CD4-positive, alpha-beta T cell treated with Interleukin-17A for 4 hours (primary cell): ENCODE measurements at regions not wholly inside any gene's neighbourhood (a gene's known extent, or its start where the extent isn't known, plus 50 kb on each side); places are given as distances from the start of the nearest gene placed in this dataset.

Experiments
- DNase-seq: peaks from one replicate; pipeline ENCODE4 v3.0.0-alpha.2; 2020; ENCODE audit warnings: mixed read lengths

- no peak for DNase-seq
Measured at GRCh38 chr13:44101347-44102083, 221.8 kb downstream of the LACC1 start.

GRCh38 chr13:44103429-44104196 lies 223.9 kb downstream of the LACC1 start:
- DNase-seq: no peak

DNA sequence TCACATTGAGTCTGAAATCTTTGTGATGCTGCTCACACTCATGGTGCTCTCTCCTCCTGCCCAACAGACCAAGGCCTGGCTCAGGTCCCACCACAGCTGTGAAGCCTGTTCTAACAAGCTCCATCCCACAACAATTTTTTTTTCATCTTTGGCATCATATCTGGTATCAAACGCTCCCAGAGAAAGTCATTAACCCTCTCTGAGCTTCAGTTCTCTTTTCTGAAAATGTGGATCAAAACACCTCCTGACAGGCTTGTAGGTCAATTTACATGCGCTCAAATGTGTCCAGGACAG lies 224.4 kb downstream of the LACC1 start:
- DNase-seq: no peak

- DNase-seq: no peak
Measured at GRCh38 chr13:44104969-44105368, 225.3 kb downstream of the LACC1 start.

DNA sequence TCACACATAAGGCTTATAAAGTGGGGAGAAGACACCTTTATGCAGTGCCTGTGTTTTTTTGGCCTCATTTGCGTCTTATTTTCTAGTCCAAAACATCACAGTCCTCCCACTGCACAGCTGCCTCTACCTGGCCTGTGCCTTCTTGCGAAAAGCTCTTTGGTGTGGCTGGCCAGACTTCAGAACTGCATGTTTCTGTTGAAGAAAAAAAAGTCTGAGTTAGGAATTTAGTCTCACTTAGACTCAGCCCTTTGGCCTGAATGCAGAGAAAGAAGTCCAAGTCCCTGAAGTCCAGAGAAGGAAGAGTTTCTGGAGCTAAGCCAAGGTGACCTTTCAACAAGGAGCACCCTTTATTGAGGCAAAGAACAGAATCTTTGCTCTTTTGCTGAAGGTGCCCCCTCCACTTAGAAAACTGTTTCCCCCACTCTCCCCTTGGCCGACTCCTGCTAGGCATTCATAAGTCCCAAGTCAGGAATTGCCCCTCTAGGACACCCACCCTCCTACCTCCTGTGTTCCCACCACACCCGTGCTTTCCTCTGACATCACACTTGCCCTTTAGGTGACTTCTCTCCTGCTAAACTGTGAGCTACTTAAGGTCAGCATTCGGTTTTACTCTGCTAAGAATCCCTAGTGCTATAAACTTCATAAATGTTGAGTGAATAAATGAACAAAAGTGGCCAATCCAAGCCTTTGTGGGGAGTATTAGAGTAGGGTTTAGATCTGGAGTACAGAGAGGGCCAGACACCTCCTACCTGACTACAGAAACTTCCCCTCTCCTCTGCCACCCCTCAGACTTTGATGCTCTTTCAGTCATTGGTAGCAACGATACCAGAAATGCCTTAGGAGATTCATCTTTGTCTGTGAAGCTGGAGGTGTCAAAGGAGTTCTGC lies 226.8 kb downstream of the LACC1 start:
- DNase-seq: no peak

DNA sequence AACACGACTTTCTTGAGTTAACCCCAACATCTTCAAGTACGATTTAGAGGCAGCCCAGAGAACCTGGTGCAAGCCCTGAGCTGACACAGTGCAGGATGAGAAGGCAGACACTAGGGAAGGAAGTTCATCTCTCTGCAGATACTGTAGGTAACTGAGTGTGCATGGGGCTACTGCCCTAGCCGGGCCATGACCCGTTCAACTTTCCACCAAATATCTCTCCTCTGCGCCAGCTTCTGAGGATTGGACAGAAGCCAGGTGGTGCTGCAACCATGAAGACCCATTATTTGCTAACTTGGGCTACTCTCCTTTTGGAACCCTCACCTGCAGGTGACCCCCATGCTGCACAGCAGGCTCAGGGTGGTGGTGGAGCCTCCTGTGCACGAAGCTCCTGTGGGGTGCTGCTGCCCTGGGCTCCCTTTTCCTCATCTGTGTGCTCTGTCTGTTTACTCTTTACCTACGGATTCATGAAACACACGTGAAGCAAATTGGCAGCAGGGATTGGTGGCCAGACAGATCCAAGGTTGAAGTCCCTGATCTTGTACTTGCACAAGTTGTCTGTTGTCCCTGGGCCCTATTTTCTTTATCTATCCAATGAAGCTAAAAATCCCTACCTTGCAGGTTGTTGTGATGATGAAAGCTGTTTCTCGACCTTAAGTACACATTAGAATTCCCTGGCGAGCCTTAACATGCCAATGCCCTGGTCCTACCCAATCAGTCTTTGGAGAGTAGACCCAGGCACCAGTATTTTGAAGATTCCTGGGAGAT lies 227.8 kb downstream of the LACC1 start:
- DNase-seq: no peak

GRCh38 chr13:44108331-44108858 lies 228.7 kb downstream of the LACC1 start:
- DNase-seq: no peak

- DNase-seq: no peak
Measured at GRCh38 chr13:44110091-44110621, 230.5 kb downstream of the LACC1 start.

DNA sequence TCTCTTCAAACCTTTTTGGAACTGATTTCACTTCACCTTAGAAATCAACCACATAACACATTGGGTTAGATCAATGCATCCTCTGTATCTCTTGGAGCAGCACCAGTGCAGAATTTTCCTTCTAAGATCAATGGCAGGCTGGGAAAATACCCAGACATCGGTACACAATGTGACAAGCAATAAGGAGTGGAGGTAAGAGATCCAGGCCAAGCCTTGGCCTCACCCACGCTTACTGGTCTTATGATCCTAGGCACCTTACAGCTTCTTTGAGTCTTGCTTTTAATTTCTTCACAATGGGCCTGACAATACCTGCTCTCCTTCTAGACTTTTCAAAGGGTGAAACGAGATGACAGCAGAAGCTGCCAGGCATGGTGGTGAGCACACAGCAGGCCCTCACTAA lies 232.0 kb downstream of the LACC1 start:
- no peak for DNase-seq

DNA sequence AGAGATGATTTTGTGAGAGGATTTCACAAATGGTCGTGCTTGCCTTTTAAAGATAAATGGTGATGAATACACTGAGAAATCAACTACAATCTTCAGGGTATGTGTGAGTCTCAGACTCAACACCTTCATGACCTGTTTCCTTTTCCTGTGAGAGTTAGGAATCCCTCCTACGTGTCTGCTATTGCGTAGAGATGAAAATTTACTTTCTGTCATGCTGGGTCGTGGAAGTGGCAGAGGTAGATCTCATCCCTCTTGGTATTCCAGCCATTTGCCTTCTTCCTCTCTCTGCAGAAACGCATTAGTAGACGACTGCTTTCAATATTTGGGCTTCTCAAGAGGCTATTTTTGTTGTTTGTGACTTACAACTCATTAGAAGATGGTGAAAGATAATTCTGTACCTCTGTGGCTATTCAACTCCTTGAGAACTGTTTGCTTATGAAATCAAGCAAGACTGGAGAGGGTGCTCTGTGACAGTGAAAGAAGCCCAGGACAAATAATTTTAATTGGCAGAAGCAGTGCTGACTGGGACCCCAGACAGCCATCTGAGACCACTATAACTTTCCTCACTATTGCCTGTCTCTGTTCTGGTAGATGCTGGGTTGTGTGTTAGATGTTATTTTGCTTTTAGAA lies 233.1 kb downstream of the LACC1 start:
- DNase-seq: no peak

DNA sequence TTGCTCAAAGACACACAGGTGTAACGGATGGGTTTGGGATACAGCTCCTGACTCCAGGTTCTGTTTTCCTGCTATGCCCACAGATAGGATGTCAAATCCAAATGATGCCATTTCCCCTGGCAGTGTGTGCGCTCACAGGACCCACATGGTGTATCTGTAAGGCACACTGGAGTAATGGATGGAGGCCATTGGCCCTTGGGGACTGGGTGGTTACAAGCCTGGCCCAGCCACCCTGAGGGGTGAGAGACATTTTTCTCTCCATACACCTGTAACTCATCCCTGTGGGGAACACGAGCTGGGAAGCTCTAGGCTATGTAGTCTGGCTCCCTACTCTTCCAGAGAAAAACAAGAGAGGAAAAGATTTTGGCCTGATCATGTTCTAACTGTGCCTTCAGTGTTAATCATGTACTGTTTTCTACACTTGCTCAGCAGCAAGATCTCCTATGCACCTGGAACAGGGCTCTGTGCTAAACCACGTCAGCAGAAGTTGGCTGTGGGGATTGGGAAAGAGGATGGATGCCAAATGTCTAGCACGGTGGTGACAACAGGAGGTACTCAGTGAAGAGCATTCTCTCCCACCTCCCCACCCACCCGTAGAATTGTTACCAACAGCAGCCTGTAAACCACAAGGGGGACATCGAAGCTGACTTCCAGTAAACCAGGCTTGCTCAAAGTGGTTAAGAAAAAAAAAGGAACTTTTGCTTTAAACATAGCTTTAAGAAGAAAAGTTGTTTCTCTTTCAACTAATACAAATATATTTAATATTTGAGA lies 237.0 kb downstream of the LACC1 start:
- peak; percentile 3 for DNase-seq

GRCh38 chr13:44117351-44117750 lies 237.6 kb downstream of the LACC1 start:
- DNase-seq: no peak

GRCh38 chr13:44117816-44118215 lies 238.1 kb downstream of the LACC1 start:
- no peak for DNase-seq

GRCh38 chr13:44118881-44119280 lies 239.2 kb downstream of the LACC1 start:
- DNase-seq: no peak

- DNase-seq: no peak
Measured at GRCh38 chr13:44120043-44120442, 240.3 kb downstream of the LACC1 start.

DNA sequence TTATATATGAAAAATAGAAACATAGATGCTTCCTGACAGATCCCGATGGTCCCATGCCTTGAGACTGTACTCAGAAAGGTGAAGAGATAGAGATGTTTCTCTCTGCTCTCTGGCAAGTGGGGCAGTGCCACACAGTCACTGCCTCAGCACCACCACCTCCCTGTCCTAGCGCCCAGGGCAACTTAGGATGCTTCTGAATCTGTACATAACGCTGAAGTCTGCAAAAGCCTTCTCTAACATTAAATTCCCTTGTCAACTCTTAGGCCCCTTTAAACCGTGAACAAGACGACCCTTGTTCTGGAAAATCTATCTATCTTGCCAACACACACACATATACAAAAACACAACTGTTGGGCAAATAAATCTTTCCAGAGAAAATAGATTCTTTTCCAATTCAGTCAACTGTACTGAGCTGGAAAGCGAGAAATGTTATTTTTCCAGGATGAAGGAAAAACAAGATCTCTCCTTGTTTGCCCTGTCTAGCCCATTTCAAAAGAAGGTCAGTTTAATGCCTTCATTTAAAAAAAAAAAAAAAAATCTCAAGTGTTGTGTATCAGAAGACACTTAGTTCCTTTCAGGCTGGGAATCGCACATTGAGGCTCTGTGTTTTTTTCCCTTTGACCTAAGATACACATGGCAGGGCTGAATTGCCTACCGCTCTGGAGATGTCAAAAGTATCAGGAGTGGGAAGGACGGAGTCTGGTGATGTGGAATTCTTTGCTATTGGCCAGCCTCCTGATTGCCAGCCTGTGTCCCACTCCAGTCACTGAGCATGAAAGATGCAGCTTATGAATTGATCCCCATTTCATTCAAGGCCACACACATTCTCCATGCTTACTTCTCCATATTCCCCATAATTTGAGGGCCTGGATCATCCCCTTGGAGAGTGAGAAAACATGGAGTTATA lies 241.4 kb downstream of the LACC1 start:
- DNase-seq: no peak

- DNase-seq: no peak
Measured at GRCh38 chr13:44124352-44124751, 244.6 kb downstream of the LACC1 start.

- DNase-seq: no peak
Measured at GRCh38 chr13:44125943-44126469, 246.3 kb downstream of the LACC1 start.

DNA sequence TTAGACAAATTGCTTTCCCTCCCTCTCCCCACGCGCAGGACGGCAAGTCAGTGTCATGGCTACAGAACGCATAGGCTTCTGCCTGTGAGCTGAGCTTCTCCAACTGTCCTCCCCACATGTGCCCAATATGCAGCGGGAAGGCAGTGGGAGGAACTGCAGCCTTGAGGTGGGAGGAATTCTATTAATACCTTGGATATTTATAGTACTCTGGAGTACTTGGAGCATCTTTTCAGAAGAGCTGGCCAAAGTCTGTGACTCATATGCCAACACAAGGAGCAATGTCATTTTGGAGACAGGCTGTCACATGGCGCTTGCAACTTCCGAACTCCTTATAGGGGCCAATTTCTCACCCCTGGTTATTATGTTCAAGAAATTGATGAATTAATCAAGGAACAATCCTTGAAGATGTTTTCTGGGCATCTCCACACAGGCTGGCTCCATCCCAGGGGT lies 245.0 kb upstream of the SERP2 start:
- no peak for DNase-seq

DNA sequence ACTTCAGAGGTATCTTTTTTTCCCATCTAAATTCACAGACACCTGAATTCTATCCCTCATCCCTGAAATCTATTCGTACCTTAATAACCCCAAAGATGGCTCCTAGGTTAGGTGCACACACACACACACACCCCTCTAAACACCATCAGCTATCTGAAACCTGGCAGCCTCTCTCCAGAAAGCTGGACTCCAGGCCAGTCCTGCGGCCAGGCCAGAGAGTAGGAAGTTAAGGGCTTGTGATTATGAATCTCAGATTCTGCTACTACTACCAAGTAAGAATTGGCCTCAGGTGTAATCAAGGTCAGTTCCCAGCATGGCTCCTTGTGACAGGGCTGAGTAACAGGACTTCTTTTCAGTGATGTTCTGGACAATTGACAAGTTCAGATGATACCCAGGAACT lies 244.2 kb upstream of the SERP2 start:
- no peak for DNase-seq
